IMR-90 (cell line): ENCODE measurements at regions not wholly inside any gene's neighbourhood (a gene's known extent, or its start where the extent isn't known, plus 50 kb on each side); places are given as distances from the start of the nearest gene placed in this dataset.

Experiments used
- ATAC-seq: fragments of 200-7000 bp; cut with Tn5 transposase; 2 replicates; pipeline ENCODE4 v1.9.1; 2020; ENCODE audit warnings: low read depth, mild to moderate bottlenecking, moderate library complexity
- BruUV-seq: library from RNA; stranded (reverse); fragments of 400-500 nt; replicated peaks from 2 replicates; lab custom pipeline; 2021; lab: Mats Ljungman, UMichigan
- CTCF ChIA-PET: fragments of 300-600 bp; formaldehyde crosslinking; extraction: SDS; loops from one replicate; lab custom pipeline; 2021; ENCODE audit warnings: antibody characterized with exemption; lab: Yijun Ruan, JAX
- POLR2A ChIA-PET: fragments of 300-600 bp; sonication (Branson Sonifier 250); formaldehyde crosslinking; loops from one replicate; lab custom pipeline; 2022; ENCODE audit warnings: antibody characterized with exemption; ENCODE audit not compliant: unreplicated experiment; lab: Charles Lee
- DNase-seq: peaks from one replicate; pipeline ENCODE4 v3.0.0; 2013
- H2AFZ ChIP-seq: replicated peaks from 2 replicates; pipeline ENCODE3; 2013; ENCODE audit warnings: low read length, mild to moderate bottlenecking; ENCODE audit not compliant: poor library complexity
- H2AK5ac ChIP-seq: 2 replicates; pipeline ENCODE4 v1.6.1; 2013; ENCODE audit warnings: low read depth, low read length, inconsistent platforms
- H2AK9ac ChIP-seq: replicated peaks from 2 replicates; pipeline ENCODE3; 2013; ENCODE audit warnings: mild to moderate bottlenecking, low read depth, low read length, moderate library complexity; ENCODE audit not compliant: poor library complexity
- H2BK120ac ChIP-seq: 2 replicates; pipeline ENCODE4 v1.6.1; 2013; ENCODE audit warnings: low read depth, low read length, inconsistent platforms
- H2BK15ac ChIP-seq: 3 replicates; pipeline ENCODE4 v1.6.1; 2013; ENCODE audit warnings: low read depth, low read length, inconsistent platforms
- H2BK20ac ChIP-seq: 2 replicates; pipeline ENCODE4 v1.6.1; 2013; ENCODE audit warnings: low read depth, mild to moderate bottlenecking, inconsistent platforms, low read length, moderate library complexity
- H2BK5ac ChIP-seq: 2 replicates; pipeline ENCODE4 v1.6.1; 2013; ENCODE audit warnings: mild to moderate bottlenecking, low read depth, low read length, inconsistent platforms; ENCODE audit not compliant: poor library complexity, severe bottlenecking
- H3K14ac ChIP-seq: replicated peaks from 2 replicates; pipeline ENCODE4 v1.6.1; 2013; ENCODE audit warnings: low read depth, low read length, inconsistent platforms
- H3K18ac ChIP-seq: 2 replicates; pipeline ENCODE4 v1.6.1; 2013; ENCODE audit warnings: low read depth, low read length, control low read depth
- H3K23ac ChIP-seq: 2 replicates; pipeline ENCODE4 v1.6.1; 2013; ENCODE audit warnings: low read depth, low read length, inconsistent platforms
- H3K27ac ChIP-seq: 2 replicates; pipeline ENCODE4 v1.5.1; 2013; ENCODE audit warnings: mild to moderate bottlenecking, control low read depth, low read length; ENCODE audit not compliant: insufficient read depth
- H3K27me3 ChIP-seq: 2 replicates; pipeline ENCODE4 v1.6.1; 2013; ENCODE audit warnings: low read length; ENCODE audit not compliant: control insufficient read depth, insufficient read depth
- H3K36me3 ChIP-seq: 2 replicates; pipeline ENCODE4 v1.6.1; 2013; ENCODE audit warnings: low read length, mixed read lengths; ENCODE audit not compliant: control insufficient read depth, insufficient read depth
- H3K4ac ChIP-seq: 2 replicates; pipeline ENCODE4 v1.6.1; 2013; ENCODE audit warnings: low read depth, low read length, inconsistent platforms
- H3K4me1 ChIP-seq: 2 replicates; pipeline ENCODE4 v1.6.1; 2013; ENCODE audit warnings: low read length, mixed read lengths; ENCODE audit not compliant: control insufficient read depth, insufficient read depth
- H3K4me2 ChIP-seq: 2 replicates; pipeline ENCODE4 v1.6.1; 2013; ENCODE audit warnings: low read depth, mild to moderate bottlenecking, control low read depth, low read length, moderate library complexity
- H3K4me3 ChIP-seq: 2 replicates; pipeline ENCODE4 v1.5.1; 2013; ENCODE audit warnings: low read depth, mild to moderate bottlenecking, control low read depth, low read length, moderate library complexity; ENCODE audit not compliant: insufficient read depth
- H3K56ac ChIP-seq: 2 replicates; pipeline ENCODE4 v1.6.1; 2013; ENCODE audit warnings: low read length, inconsistent platforms; ENCODE audit not compliant: insufficient read depth; ENCODE audit errors: extremely low read depth
- H3K79me1 ChIP-seq, 2 experiments: 2 replicates each; pipeline ENCODE4 v1.6.1; 2013; ENCODE audit warnings: low read length in 2 of 2, inconsistent platforms in 1 of 2, low read depth in 1 of 2
- H3K9ac ChIP-seq: 2 replicates; pipeline ENCODE4 v1.6.1; 2013; ENCODE audit warnings: low read depth, low read length, control low read depth
- H3K9me1 ChIP-seq: 2 replicates; pipeline ENCODE4 v1.6.1; 2013; ENCODE audit warnings: low read length, inconsistent platforms; ENCODE audit not compliant: insufficient read depth
- H3K9me3 ChIP-seq: 2 replicates; pipeline ENCODE4 v1.6.1; 2013; ENCODE audit warnings: low read length; ENCODE audit not compliant: control insufficient read depth, insufficient read depth
- H4K20me1 ChIP-seq: 2 replicates; pipeline ENCODE4 v1.6.1; 2013; ENCODE audit warnings: low read length, inconsistent platforms; ENCODE audit not compliant: insufficient read depth
- H4K5ac ChIP-seq: 2 replicates; pipeline ENCODE4 v1.6.1; 2013; ENCODE audit warnings: mild to moderate bottlenecking, low read depth, low read length, control low read depth
- H4K8ac ChIP-seq, 2 experiments: 2 replicates each; pipeline ENCODE4 v1.6.1; 2013; ENCODE audit warnings: low read depth in 2 of 2, low read length in 2 of 2, control low read depth in 1 of 2, inconsistent platforms in 1 of 2
- H4K91ac ChIP-seq: 2 replicates; pipeline ENCODE4 v1.6.1; 2013; ENCODE audit warnings: low read depth, low read length, inconsistent platforms; ENCODE audit not compliant: insufficient read depth
- CHD1 ChIP-seq: IDR thresholded peaks from 2 replicates; pipeline ENCODE4 v1.6.1; 2012; ENCODE audit warnings: low read depth, low read length, improper control_type of control experiment
- FOS ChIP-seq: fragments of 150-350 bp; IDR thresholded peaks from 2 replicates; pipeline ENCODE4 v1.6.1; 2016; ENCODE audit warnings: low read depth, low read length
- RAD21 ChIP-seq: IDR thresholded peaks from 2 replicates; pipeline ENCODE4 v1.6.1; 2012; ENCODE audit warnings: low read length, improper control_type of control experiment
- SMC3 ChIP-seq: fragments of 150-350 bp; IDR thresholded peaks from 2 replicates; pipeline ENCODE4 v1.6.1; 2016; ENCODE audit warnings: low read depth, mild to moderate bottlenecking, antibody characterized with exemption, low read length, moderate library complexity
- WGBS, 2 experiments: methylation state at CpG; one replicate each; pipeline versions ENCODE4 v1.1.5 to v1.1.7; 2013; ENCODE audit warnings: missing lambda C conversion rate in 2 of 2; ENCODE audit not compliant: insufficient read length in 1 of 2; ENCODE audit errors: extremely low coverage in 2 of 2; 5-methylcytosine and 5-hydroxymethylcytosine counted together
- dilution Hi-C: fragments of 300-500 bp; cut with HindIII; formaldehyde crosslinking; loops from one replicate; pipeline ENCODE4 v1.14.3; 2018; ENCODE audit warnings: low sequenced_read_pairs; ENCODE audit not compliant: unreplicated experiment
- in situ Hi-C: fragments of 300-500 bp; cut with MboI; formaldehyde crosslinking; loops from 3 replicates; pipeline ENCODE4 v1.14.3; 2019; ENCODE audit warnings: low sequenced_read_pairs, inconsistent platforms, mixed read lengths
- intact Hi-C: fragments of 100-400 bp; cut with micrococcal nuclease; formaldehyde crosslinking; loops from 2 replicates; pipeline ENCODE4 v1.10.0; 2022

GRCh38 chrX:94492541-94492940, 818.5 kb downstream of the FAM133A start:
- no peak overlapping the region for H2AK5ac ChIP-seq
- H3K4ac ChIP-seq: no peak overlapping the region
- H2BK120ac ChIP-seq: no peak overlapping the region
- TF ChIP-seq CHD1: no peak
- TF ChIP-seq RAD21: no peak
- TF ChIP-seq SMC3: no peak
- TF ChIP-seq FOS: no peak
- H2BK20ac ChIP-seq: no peak overlapping the region
- in situ Hi-C loops: no loop called here
- H3K27me3 ChIP-seq: no peaks in the 10 kb centered on the region
- no peak overlapping the region for H3K4me2 ChIP-seq
- no peak overlapping the region for H3K18ac ChIP-seq
- H3K36me3 ChIP-seq: no peaks in the 10 kb centered on the region
- no peaks in the 10 kb centered on the region for H3K9me1 ChIP-seq
- POLR2A ChIA-PET: no interaction called here
- no peaks in the 10 kb centered on the region for H3K79me1 ChIP-seq
- no peak overlapping the region for H3K14ac ChIP-seq
- no TSS peak for BruUV-seq
- dilution Hi-C loops: no loop called here
- ATAC-seq: no peak
- H2BK15ac ChIP-seq: no peak overlapping the region
- no peak overlapping the region for H4K8ac ChIP-seq
- no peak for DNase-seq
- H3K9me3 ChIP-seq: peaks cover 4% of the 10 kb centered on the region; the same call in 1 of the 2 replicates
- H3K4me3 ChIP-seq: no peak overlapping the region
- intact Hi-C loops: no loop called here
- CTCF ChIA-PET: no interaction called here
- no peak overlapping the region for H3K9ac ChIP-seq
- H4K91ac ChIP-seq: no peak overlapping the region
- no peak overlapping the region for H3K56ac ChIP-seq
- no peaks in the 10 kb centered on the region for H4K20me1 ChIP-seq
- H3K27ac ChIP-seq: no peak overlapping the region
- no peak overlapping the region for H2AFZ ChIP-seq
- WGBS, 2 experiments: no CpG with 5 or more reads among the region's 10 CpGs
- no peak overlapping the region for H3K23ac ChIP-seq
- no peak overlapping the region for H2AK9ac ChIP-seq
- no peaks in the 10 kb centered on the region for H3K4me1 ChIP-seq
- H4K5ac ChIP-seq: no peak overlapping the region
- H2BK5ac ChIP-seq: no peak overlapping the region
